NOMO-1 treated with dmso at 0.1 percent for 144 hours (cell line): ENCODE measurements at regions not wholly inside any gene's neighbourhood (a gene's known extent, or its start where the extent isn't known, plus 50 kb on each side); places are given as distances from the start of the nearest gene placed in this dataset.
"Not testable (repeated sequence)": the region's sequence is repeated elsewhere in the genome, so short reads cannot be mapped to it uniquely, and the experiment has no call there.

ENCODE experiments used
- DNase-seq: peaks from one replicate; lab custom pipeline; 2025; ENCODE audit not compliant: unreplicated experiment; lab: John Stamatoyannopoulos, UW

DNA sequence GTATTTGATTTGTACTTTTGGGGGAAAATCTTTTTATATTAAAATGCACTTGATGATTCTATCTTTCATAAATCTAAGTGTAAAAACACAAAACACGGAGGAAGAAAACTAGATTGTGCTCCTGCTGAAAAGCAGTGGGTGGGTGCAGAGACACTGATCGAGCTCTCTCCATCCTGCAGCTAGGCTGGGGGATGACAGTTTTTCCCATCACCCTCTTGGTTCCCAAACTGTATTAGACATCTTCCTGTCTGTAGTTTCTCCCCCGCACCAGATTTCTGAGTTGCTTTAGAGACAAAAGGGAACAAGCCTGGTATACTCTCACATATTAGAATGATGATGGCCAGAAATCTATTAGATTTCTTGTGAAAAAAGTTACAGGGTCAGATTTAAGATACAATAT is 99.6 kb downstream of the FAM114A2 start:
- no peak for DNase-seq

DNA sequence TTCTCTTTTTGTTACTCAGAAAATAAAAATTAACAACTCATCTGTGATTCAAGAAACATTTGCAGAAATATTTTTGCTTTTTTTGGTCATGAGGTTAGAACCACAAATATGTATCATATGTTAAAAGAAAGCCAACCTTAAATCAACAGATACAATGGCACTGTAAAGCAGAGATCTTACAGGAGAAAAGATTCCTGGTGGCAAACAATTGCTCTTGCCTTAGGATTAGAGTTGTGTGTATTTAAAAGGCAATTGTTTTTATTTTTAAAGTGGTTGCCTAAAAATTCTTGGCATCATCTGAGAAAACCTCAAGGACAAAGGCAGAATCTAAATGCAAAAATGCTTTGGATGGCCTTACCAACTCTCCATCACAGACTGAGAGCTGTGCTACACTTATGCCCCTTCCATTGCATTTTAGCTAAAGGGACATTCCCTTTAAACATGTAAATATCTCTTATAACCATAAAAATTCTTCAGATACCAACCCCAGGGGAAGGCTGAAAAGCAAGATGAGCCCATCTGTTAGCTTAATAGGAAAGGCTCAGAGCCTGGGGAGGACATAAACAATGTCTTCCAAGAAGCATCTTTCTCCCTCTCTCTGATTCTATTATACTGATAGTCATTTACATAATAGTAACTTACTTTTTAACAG is 100.4 kb downstream of the FAM114A2 start:
- no peak for DNase-seq

DNA sequence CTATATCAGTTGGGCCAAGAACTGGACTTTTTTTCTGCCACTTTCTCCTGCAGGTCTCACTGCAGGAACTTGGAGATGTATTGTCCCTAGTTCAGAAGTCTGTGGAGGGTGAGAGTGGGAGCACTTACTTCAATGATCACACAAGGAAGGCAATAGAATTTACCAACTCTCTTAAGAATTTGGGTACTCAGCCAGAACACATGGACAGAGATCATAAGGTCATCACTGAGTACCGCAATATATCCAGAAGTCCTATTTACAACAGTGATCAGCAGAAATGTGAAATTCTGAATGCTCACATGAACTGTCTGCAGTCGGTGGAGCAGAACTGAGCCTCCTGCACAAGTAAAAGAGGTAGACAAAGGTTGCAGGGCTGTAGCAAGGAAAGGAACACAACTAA is 101.0 kb downstream of the FAM114A2 start:
- DNase-seq: no peak

DNA sequence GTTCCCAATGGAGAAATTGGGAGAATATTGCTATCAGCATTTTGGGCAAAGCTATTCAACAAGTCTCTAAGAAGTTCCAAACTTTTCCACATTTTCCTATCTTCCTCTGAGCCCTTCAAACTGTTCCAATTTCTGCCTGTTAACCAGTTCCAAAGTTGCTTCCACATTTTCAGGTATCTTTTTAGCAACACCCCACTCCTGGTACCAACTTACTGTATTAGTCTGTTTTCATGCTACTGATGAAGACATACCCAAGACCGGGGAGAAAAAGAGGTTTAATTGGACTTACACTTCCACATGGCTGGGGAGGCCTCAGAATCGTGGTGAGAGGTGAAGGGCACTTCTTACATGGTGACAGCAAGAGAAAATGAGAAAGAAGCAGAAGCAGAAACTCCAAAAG is 103.6 kb downstream of the FAM114A2 start:
- not testable (repeated sequence) for DNase-seq

DNA sequence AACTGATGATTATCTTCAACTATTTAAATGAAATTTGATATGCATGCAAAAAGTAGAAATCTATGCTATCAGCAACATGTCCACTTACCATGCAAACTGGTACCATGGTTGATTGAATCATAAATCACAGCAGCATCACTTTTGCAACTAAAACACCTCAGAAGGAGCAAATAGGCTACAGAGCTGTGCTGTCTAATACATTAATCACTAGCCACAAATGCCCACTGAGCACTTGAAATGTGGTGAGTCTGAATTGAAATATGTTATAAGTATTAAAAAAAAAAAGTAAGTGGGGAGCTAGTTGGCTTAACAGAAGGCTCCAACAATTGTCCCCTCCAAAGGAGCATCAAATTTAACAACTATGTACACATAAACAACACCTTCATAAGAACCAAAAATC is 112.5 kb downstream of the FAM114A2 start:
- no peak for DNase-seq

DNA sequence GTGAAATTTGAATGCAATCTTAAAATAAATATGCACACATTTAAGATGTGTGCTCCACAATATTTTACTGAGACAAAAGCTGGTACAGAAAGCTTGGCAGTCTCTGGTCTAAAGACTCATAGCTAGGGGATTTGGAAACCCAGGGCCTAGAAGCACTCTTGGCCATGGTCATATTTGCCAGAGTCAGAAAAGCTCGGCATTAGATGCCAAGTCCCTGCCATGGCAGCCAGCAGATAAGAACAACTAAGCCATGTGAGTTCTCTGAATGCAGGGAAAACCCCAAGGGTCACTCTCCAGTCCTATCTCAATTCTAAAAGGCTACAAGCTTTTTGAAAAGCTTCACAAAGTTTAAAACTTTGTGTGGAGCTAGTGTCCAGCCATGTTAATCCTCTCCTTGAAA is 119.5 kb downstream of the FAM114A2 start:
- DNase-seq: no peak

DNA sequence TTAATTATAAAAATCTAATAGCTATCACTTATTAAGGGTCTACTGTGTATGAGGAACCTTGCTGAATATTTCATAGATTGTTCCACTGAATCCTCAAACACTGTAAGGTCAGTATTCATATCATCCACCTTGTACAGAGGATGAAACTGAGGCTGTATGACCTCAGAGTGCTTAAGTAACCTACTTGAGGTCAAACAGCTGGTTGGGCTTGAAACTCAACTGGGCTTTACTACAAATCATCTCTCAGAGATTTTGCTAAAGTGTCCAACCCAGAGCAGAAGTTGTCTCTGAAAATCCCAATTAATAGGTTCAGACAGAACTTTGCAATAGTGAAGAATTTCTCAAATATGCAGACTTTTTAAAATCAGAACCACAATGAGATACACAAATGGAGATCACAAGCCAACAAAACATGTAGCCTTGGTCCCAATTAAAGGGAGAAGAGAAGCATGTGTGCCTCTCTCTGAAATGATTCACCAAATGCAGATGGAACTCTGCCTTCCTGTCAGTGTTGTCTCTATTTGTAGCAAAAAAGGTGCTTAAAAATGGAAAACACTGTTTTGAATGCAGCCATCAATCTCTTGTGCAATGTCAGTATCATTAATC is 131.4 kb downstream of the FAM114A2 start:
- DNase-seq: no peak

DNA sequence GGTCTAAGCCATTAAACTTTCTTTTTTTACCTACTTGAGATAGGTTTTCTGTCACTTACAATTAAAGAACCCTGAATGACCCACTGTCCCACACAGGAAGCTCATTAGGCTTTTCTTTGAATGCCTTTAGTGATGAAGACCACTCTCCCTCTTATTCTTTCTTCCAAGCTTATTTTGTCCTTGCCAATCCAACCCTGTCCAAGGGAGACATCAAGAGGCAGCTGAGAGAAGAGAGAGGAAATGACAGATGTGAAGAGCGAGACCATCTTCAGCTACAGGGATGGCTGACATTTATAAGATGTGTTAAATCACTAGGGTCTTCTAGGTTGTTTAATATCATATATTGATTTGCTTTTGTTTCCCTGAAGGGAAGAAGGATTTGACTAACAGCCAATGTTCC is 133.5 kb downstream of the FAM114A2 start:
- no peak for DNase-seq

DNA sequence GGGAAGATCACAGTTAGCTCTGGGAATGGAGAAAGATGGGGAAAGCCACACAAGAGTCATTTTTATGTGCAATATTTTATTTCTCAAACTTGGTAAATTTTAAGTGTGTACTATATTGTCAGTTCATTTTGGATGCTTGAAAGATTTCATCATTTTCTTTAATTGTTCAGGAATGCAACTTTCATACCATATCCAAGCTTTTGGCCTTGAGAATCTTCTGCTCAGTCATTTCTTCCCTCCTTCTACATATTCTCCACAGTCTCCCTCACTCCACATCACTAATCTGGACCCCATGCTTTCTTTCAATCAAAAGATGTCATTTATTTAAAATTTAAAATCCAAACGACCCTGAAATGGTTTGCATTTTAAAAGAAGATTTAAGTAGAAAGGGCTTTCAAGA is 135.4 kb downstream of the FAM114A2 start:
- no peak for DNase-seq

DNA sequence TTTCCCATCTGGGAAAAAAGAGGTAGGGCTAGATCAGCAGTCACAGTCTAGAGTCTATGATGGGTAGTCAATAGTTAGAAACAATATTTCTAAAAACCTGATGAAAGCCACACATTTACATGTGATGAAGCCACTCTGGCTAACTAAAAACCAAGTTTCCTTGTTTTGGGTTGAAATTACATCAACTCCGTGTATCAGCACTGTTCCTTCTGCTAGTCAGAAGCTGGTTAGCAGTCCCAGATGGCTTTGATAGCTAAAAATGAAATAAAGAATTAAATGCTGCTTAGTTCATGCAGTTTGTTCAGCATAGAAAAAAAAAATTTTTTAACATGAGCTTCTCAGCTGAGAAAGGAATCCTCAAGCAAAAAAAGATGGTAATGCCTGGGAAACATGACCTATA is 136.7 kb downstream of the FAM114A2 start:
- no peak for DNase-seq

DNA sequence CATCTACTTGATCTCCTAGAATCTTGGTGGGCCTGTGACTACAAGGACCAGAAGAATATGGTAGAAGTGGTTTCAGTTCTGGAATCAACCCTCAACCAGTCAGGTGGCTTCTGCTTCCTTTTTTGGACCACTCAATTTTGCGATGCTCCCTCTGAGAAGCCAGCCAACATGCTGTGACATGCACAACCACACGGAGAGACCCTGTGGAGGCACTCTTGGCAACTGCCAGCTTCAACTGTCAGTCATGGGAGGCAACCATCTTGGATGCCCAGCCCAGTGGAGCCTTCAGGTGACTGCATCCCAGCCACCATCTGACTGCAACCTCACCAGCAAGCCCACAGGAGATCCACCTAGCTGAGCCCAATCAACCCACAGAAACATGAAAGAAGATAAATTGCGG is 137.3 kb downstream of the FAM114A2 start:
- DNase-seq: no peak

DNA sequence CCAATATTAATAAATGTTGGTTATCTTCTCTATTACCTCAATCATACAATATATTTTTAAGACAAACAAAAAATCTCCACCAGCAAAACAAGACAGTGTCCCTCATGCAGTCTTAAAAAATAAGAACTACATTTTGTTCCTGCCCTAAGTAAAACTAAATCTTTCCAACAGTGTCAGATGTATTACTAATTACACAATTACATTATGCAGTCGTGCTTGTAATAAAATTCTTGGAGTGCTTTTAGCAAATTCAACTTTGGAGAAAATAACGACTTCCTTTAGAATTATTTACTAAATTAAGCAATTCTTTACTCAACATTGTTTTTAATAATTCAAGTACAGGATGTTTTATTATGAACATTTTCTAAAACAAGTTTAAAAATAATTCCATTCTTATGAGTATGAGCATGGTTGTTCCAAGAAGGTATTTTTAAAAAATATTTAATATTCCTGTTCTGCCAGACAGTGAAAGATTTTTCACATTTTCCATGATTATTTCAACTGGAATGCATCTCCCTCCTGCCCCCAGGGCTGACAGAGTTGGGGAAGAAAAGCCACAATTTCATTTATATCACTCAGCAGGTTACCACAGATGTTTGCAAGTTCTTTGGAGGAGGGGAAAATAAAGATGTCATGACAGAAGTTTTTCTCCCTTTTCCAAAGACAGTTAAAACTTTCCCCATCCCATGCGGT is 137.9 kb downstream of the FAM114A2 start:
- no peak for DNase-seq

DNA sequence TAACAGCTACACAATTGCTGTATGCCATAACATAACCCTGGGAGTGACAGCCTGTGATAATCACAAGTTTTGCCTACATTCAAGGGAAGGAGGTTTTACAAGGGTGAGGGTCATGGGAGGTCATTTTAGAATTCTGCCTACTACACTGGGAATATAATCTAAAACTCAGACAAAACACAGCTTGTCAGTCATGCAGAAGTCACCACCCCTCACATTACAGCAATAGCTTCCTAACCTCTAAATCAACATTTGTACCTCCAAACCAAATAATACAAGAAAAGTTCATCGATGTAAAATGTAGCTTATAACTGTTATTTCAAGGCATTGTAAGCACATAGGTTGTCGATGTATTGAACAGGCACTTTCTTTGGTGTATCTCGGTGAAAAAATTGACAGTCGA is 139.0 kb downstream of the FAM114A2 start:
- DNase-seq: no peak

DNA sequence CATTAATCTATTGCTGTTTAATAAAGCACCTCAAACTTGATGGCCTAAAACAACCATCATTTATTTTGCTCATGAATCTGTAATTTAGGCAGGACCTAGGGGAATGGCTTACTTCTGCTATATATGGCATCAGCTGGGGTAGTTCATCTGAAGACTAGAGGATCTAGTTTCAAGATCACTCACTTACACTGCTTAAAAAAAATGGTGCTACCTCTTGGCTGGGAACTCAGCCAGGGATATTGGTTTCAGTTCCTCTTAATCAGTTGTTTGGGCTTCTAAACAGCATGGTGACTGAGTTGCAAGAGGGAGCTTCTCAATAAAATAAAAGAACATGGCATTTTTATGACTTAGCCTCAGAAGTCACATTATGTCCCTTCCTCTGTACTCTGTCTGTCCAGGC is 142.0 kb downstream of the FAM114A2 start:
- peak; percentile 75 for DNase-seq

DNA sequence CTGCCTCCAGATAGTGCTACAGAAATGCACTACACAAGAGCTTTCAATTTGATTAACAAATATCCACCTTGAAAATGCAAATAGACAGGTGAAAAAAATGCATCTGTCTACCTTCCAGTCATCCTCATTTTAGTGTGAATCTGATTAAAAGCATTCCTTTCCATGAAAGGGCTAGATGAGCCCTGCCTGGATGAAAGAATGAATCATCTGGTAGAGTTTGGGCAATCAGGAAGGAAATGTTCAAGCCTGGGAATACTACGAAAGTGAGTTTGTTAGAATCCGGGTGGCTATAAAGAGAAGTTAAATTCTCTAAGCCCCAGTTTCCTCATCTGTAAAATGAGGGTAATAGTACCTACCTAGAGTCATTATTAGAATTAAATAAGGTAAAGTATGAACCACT is 142.6 kb downstream of the FAM114A2 start:
- DNase-seq: no peak

DNA sequence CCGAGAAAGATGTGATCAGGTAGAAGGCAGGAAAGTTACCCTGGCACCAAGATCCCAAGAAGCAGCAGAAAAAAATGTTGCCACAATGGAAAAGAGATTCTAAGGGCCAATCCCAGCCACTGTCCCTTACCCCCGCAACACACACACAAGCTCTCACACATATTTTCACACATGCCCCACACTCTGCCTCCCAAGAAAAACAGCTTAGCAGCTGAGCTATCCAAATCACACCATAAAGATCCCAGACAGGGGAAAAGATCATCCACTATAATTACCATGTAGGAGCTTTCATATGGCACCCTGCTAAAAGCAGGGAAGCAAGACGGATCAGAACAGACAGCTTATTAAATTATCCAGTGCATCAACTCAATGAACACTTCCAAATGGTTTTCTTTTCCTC is 143.4 kb downstream of the FAM114A2 start:
- no peak for DNase-seq

DNA sequence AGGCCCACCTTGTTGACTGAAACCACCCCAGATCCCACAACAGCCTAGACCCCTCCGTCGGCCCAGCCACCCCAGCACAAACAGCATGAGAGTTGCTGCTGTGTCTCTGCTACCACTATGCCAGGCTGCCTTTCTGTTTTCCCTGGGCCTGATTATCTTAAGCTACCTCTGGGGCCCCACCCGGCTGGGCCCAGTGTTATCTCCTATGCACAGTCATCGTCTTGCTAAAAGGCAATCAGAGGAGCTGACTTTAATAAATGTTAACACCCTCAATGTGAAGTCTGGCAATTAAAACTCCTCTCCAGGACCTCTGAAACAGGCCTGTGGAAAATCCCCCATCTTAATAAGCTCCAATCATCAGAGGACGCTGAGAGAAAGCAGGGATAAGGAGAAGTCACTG is 144.9 kb downstream of the FAM114A2 start:
- no peak for DNase-seq

DNA sequence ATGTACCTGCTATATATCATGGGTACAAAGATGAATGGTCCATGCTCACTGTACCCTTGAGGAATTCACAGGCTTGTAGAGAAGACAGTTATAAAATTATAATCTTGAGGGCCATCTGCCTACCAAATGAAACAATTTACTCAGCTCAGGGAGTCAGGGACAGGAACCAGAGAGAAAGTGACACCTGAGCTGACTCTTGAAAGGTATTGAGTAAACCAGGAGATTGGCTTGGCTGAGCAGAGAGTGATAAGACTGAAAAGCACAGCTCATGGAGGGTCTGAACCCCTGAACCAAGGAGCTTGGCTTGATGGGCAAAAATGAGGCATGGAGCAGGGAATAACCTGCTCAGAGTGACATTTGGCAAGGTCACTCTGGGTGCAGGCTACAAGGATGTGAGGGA is 147.3 kb downstream of the FAM114A2 start:
- no peak for DNase-seq

DNA sequence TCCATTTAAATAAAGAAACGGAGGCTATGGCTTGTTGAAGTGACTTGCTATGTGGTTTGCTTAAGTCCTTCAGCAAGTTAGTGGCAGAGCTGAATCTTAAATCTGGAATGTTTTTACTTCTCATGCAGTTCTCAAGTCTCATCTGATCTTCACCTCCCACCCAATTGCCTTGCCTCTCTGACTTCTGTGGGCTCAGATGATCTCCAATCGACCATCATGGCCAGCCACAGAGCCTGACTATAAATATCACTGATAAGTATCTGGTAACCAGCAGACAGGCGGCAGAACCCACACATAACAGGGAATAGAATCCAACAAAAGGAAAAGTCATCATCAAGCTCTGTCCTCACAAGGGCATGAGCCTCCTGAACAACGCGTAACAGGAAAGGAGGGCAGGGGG is 149.9 kb downstream of the FAM114A2 start:
- DNase-seq: no peak

DNA sequence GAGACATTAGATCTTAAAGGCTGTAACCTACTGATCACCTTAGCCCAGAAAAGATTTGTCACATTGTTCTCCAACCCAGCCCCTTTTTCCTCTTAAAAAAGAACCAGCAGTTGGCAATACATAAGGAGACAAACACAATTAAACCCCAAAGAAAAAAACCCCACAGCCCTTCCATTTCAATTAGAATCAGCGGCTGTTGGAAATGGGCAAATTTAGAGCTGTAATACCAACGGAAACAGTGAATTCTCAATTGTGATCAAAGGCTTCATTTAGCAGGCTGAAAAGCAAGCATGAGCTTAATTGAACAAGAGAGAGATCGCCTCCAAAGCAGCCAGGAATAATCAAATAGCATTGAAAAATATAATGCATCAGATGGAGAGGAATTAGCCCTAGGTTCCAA is 153.6 kb downstream of the FAM114A2 start:
- no peak for DNase-seq

DNA sequence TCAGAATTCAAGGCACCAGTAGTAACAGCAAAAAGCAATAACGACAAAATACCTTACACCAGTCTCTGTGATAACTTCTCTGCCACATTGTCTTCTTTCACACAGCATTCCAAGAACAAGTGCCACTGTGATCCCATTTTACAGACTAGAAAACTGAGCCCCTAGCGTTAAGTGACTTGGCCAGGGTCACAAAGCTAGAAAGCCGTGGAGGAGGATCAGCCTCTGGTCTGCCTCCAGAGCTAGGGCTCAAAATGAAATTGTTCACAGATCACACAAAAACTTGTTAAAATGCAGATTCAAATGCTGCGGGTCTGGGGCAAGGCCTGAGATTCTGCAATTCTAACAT is 154.1 kb downstream of the FAM114A2 start:
- DNase-seq: no peak

DNA sequence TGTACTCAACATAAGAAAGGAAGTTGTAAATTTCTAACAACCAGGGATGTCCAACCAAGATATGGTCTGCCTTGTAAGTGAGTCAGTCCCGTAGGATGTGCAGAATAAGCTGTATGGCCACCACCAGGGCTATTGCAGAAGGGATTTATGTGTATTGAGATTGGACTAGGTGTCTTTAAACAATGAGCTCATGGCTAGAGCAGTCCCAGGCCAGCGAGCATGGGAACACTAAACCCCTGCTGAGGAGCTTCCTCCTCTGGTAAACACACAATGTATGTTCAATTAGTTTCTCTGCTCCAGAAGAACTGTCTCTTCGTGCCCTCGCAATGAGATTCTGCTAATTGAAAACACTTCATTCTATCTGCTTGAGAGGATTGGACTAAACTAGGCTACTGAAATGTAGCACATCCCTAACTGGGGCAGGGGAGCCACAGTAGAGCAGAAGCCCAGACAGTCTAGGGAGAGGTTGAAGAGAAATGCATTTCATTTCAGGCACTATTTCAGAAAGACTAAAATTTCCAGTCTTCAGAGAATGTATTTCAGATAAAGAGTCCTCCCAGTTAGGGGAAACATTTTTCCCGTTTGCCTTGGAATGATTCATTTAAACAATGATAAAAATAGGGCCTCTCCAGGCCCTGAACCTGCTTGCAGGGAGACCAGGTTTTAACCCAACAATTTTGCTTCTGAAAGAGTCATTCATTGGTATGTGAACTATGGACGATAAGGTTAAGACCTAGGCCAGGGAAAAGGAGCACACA is 154.7 kb downstream of the FAM114A2 start:
- DNase-seq: no peak
